CD1c-positive myeloid dendritic cell (primary cell): ENCODE measurements at regions not wholly inside any gene's neighbourhood (a gene's known extent, or its start where the extent isn't known, plus 50 kb on each side); places are given as distances from the start of the nearest gene placed in this dataset.
"Not testable (repeated sequence)": the region's sequence is repeated elsewhere in the genome, so short reads cannot be mapped to it uniquely, and the experiment has no call there.

Experiments used
- DNase-seq: peaks from one replicate; pipeline ENCODE4 v3.0.0-alpha.2; 2016; ENCODE audit errors: extremely low spot score

- DNase-seq: no peak
These were observed 198.7 kb downstream of the TMA16 start for GRCh38 chr4:163693211-163693610.

- no peak for DNase-seq
These were observed 199.3 kb downstream of the TMA16 start for GRCh38 chr4:163693776-163694175.

- no peak for DNase-seq
These were observed 199.9 kb downstream of the TMA16 start for GRCh38 chr4:163694385-163694784.

GRCh38 chr4:163697121-163697520 is 202.6 kb downstream of the TMA16 start:
- DNase-seq: no peak

- DNase-seq: not testable (repeated sequence)
These were observed 205.9 kb downstream of the TMA16 start for GRCh38 chr4:163700383-163700782.

GRCh38 chr4:163701916-163702315 is 207.4 kb downstream of the TMA16 start:
- no peak for DNase-seq

- no peak for DNase-seq
These were observed 208.2 kb downstream of the TMA16 start for GRCh38 chr4:163702736-163703135.

GRCh38 chr4:163703251-163703650 is 208.8 kb downstream of the TMA16 start:
- DNase-seq: no peak

GRCh38 chr4:163707873-163708272 is 213.4 kb downstream of the TMA16 start:
- no peak for DNase-seq

- no peak for DNase-seq
These were observed 215.1 kb downstream of the TMA16 start for GRCh38 chr4:163709601-163710000.

- DNase-seq: no peak
These were observed 215.7 kb downstream of the TMA16 start for GRCh38 chr4:163710158-163710557.

GRCh38 chr4:163724495-163724894 is 230.0 kb downstream of the TMA16 start:
- not testable (repeated sequence) for DNase-seq

GRCh38 chr4:163726641-163727040 is 232.2 kb downstream of the TMA16 start:
- DNase-seq: no peak

- DNase-seq: no peak
These were observed 236.6 kb downstream of the TMA16 start for GRCh38 chr4:163731071-163731470.

GRCh38 chr4:163732473-163732872 is 238.0 kb downstream of the TMA16 start:
- no peak for DNase-seq

- no peak for DNase-seq
These were observed 242.4 kb downstream of the TMA16 start for GRCh38 chr4:163736876-163737275.

GRCh38 chr4:163737846-163738245 is 243.4 kb downstream of the TMA16 start:
- not testable (repeated sequence) for DNase-seq

- DNase-seq: no peak
These were observed 244.0 kb downstream of the TMA16 start for GRCh38 chr4:163738521-163738920.

- no peak for DNase-seq
These were observed 250.4 kb downstream of the TMA16 start for GRCh38 chr4:163744861-163745260.

GRCh38 chr4:163747293-163747692 is 252.8 kb downstream of the TMA16 start:
- no peak for DNase-seq

- DNase-seq: no peak
These were observed 253.4 kb downstream of the TMA16 start for GRCh38 chr4:163747886-163748285.

GRCh38 chr4:163748449-163748848 is 254.0 kb downstream of the TMA16 start:
- peak; percentile 2 for DNase-seq

- DNase-seq: peak; percentile 40
These were observed 260.5 kb downstream of the TMA16 start for GRCh38 chr4:163755013-163755412.

- DNase-seq: no peak
These were observed 262.7 kb downstream of the TMA16 start for GRCh38 chr4:163757219-163757618.

GRCh38 chr4:163758032-163758431 is 263.5 kb downstream of the TMA16 start:
- no peak for DNase-seq
